HG03457 (cell line): ENCODE measurements at regions not wholly inside any gene's neighbourhood (a gene's known extent, or its start where the extent isn't known, plus 50 kb on each side); places are given as distances from the start of the nearest gene placed in this dataset.

Source experiments
- ATAC-seq: cut with Tn5 transposase; IDR thresholded peaks from one replicate; pipeline ENCODE4 v1.9.1; 2021; ENCODE audit warnings: moderate number of reproducible peaks; ENCODE audit not compliant: unreplicated experiment

GRCh38 chr5:67259548-67260215 is 63.1 kb upstream of the CD180 start:
- ATAC-seq: no peak

- no peak for ATAC-seq
Measured at GRCh38 chr5:67257500-67257899, 60.9 kb upstream of the CD180 start.

GRCh38 chr5:67257077-67257476 is 60.5 kb upstream of the CD180 start:
- ATAC-seq: no peak

- ATAC-seq: no peak
Measured at GRCh38 chr5:67255881-67256280, 59.3 kb upstream of the CD180 start.

DNA sequence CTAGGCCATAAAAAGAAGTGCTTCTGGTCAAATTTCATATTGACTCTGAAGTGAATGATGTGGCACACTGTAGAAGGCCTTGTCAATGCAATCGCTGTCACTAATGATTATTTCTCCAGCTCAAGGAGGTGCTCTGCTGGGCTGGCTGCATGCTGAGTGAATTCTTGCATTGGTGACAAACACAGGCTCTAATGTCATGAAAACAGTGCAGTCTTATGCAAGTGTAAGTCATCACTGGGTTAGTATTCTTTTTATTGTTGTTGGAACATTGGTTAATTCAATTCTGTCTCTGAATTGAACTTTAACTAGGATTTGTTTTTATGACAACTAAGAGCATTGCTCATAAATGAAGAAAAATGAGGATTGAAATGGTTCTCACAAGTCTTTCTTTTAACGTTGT is 57.3 kb upstream of the CD180 start:
- no peak for ATAC-seq

GRCh38 chr5:67249590-67249895 is 52.9 kb upstream of the CD180 start:
- no peak for ATAC-seq

- no peak for ATAC-seq
Measured at GRCh38 chr5:67248703-67249589, 52.3 kb upstream of the CD180 start.

DNA sequence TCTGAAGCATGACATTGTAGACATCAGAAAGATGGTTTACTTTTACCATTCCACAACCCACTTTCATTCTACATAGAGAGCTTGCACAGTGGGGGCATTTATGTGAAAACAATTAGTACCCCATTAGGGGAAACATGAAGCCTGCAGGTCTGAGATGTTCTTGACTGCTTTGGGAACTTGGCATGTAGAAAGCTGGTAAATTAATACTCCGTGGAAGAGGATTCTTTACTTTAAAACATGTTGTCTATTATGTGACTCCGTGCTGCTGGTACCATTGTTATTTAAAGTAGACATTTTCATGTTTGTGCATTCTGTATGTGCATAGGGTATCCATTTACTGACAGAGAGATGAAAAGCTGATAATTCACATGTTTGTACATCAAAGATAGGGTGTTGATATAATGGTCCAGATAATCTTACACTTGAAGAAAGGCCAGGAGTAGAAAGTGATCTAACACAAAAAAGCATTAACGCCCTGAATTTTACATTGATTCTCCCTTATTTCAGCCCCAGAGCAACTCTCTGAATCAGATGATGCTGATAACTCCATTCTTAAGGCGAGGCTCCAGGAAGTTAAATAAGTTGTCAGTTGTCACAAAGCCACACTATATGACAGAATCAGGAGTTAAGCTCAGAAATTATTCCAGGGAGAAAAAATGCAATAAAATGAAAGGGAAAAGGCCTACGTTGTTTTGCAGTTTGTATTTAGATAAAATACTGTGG is 50.1 kb upstream of the CD180 start:
- no peak for ATAC-seq
